Skeletal muscle tissue (tissue), 3 donors: ENCODE measurements at regions not wholly inside any gene's neighbourhood (a gene's known extent, or its start where the extent isn't known, plus 50 kb on each side); places are given as distances from the start of the nearest gene placed in this dataset.

ENCODE experiments used
- H3K27ac ChIP-seq: one replicate; pipeline ENCODE4 v1.7.0; 2013; ENCODE audit warnings: mild to moderate bottlenecking, low read depth, low read length, inconsistent platforms
- H3K27me3 ChIP-seq, 3 donors: one replicate each; pipeline ENCODE4 v1.7.0; 2013; ENCODE audit warnings: low read length in 3 of 3; ENCODE audit not compliant: control insufficient read depth in 3 of 3, insufficient read depth in 3 of 3
- H3K36me3 ChIP-seq, 3 donors: one replicate each; pipeline ENCODE4 v1.7.0; 2013; ENCODE audit warnings: low read length in 3 of 3; ENCODE audit not compliant: control insufficient read depth in 3 of 3, insufficient read depth in 3 of 3
- H3K4me1 ChIP-seq, 3 donors: one replicate each; pipeline ENCODE4 v1.7.0; 2013; ENCODE audit warnings: low read length in 3 of 3, mild to moderate bottlenecking in 3 of 3; ENCODE audit not compliant: control insufficient read depth in 3 of 3, insufficient read depth in 3 of 3
- H3K4me3 ChIP-seq, 3 donors: one replicate each; pipeline ENCODE4 v1.7.0; 2013; ENCODE audit warnings: low read length in 3 of 3
- H3K9ac ChIP-seq, 3 donors: one replicate each; pipeline ENCODE4 v1.7.0; 2013; ENCODE audit warnings: low read length in 3 of 3, mild to moderate bottlenecking in 3 of 3, moderate library complexity in 2 of 3, low read depth in 1 of 3
- H3K9me3 ChIP-seq, 3 donors: one replicate each; pipeline ENCODE4 v1.7.0; 2013; ENCODE audit warnings: low read length in 3 of 3; ENCODE audit not compliant: control insufficient read depth in 3 of 3
- donor health status: Osteomylitis.

- no peak overlapping the region for H3K4me3 ChIP-seq
- H3K4me1 ChIP-seq, result no peaks in the 10 kb centered on the region
- no peaks in the 10 kb centered on the region for H3K27me3 ChIP-seq
- no peaks in the 10 kb centered on the region for H3K9me3 ChIP-seq
- H3K27ac ChIP-seq, result no peak overlapping the region
- no peaks in the 10 kb centered on the region for H3K36me3 ChIP-seq
- no peak overlapping the region for H3K9ac ChIP-seq
These were observed 1076.4 kb downstream of the HACE1 start for GRCh38 chr6:103783329-103783728.

- H3K9ac ChIP-seq, result no peak overlapping the region
- H3K4me3 ChIP-seq, result no peak overlapping the region
- no peak overlapping the region for H3K27ac ChIP-seq
- no peaks in the 10 kb centered on the region for H3K4me1 ChIP-seq
- no peaks in the 10 kb centered on the region for H3K9me3 ChIP-seq
- H3K36me3 ChIP-seq, result no peaks in the 10 kb centered on the region
- H3K27me3 ChIP-seq, result no peaks in the 10 kb centered on the region
These were observed 1090.3 kb downstream of the HACE1 start for GRCh38 chr6:103769431-103769830.

- Histone ChIP-seq H3K36me3 (no peaks in the 10 kb centered on the region), H3K27ac (no peak overlapping the region), H3K4me3 (no peak overlapping the region), H3K27me3 (no peaks in the 10 kb centered on the region), H3K9ac (no peak overlapping the region), H3K4me1 (no peaks in the 10 kb centered on the region), H3K9me3 (no peaks in the 10 kb centered on the region)
These were observed 1109.1 kb downstream of the HACE1 start for GRCh38 chr6:103750603-103751002.

- no peaks in the 10 kb centered on the region for H3K9me3 ChIP-seq
- H3K4me1 ChIP-seq, result no peaks in the 10 kb centered on the region
- no peak overlapping the region for H3K4me3 ChIP-seq
- H3K36me3 ChIP-seq, result no peaks in the 10 kb centered on the region
- H3K27ac ChIP-seq, result no peak overlapping the region
- no peaks in the 10 kb centered on the region for H3K27me3 ChIP-seq
- no peak overlapping the region for H3K9ac ChIP-seq
These were observed 1125.7 kb downstream of the HACE1 start for GRCh38 chr6:103734016-103734415.

- Histone ChIP-seq H3K9me3 (no peaks in the 10 kb centered on the region), H3K4me1 (no peaks in the 10 kb centered on the region), H3K36me3 (no peaks in the 10 kb centered on the region), H3K9ac (no peak overlapping the region), H3K27me3 (no peaks in the 10 kb centered on the region), H3K4me3 (no peak overlapping the region), H3K27ac (no peak overlapping the region)
These were observed 1130.1 kb downstream of the HACE1 start for GRCh38 chr6:103729658-103730057.

GRCh38 chr6:103723438-103724322, 1136.0 kb downstream of the HACE1 start:
- H3K27ac ChIP-seq, result no peak overlapping the region
- no peak overlapping the region for H3K4me3 ChIP-seq
- H3K36me3 ChIP-seq, result no peaks in the 10 kb centered on the region

GRCh38 chr6:103722683-103723082, 1137.0 kb downstream of the HACE1 start:
- Histone ChIP-seq H3K27ac (no peak overlapping the region), H3K9me3 (no peaks in the 10 kb centered on the region), H3K4me1 (no peaks in the 10 kb centered on the region), H3K4me3 (no peak overlapping the region), H3K36me3 (no peaks in the 10 kb centered on the region), H3K9ac (no peak overlapping the region), H3K27me3 (no peaks in the 10 kb centered on the region)

More at GRCh38 chr6:103723438-103724322, 1136.0 kb downstream of the HACE1 start:
- no peaks in the 10 kb centered on the region for H3K27me3 ChIP-seq
- H3K9me3 ChIP-seq, result no peaks in the 10 kb centered on the region
- H3K4me1 ChIP-seq, result no peaks in the 10 kb centered on the region
- H3K9ac ChIP-seq, result no peak overlapping the region

GRCh38 chr6:103721923-103722322, 1137.8 kb downstream of the HACE1 start:
- Histone ChIP-seq H3K4me3 (no peak overlapping the region), H3K27ac (no peak overlapping the region), H3K4me1 (no peaks in the 10 kb centered on the region), H3K9ac (no peak overlapping the region), H3K27me3 (no peaks in the 10 kb centered on the region), H3K36me3 (no peaks in the 10 kb centered on the region), H3K9me3 (no peaks in the 10 kb centered on the region)

GRCh38 chr6:103720393-103720792, 1139.3 kb downstream of the HACE1 start:
- Histone ChIP-seq H3K27me3 (no peaks in the 10 kb centered on the region), H3K36me3 (no peaks in the 10 kb centered on the region), H3K27ac (no peak overlapping the region), H3K4me3 (no peak overlapping the region), H3K9ac (no peak overlapping the region), H3K4me1 (no peaks in the 10 kb centered on the region), H3K9me3 (no peaks in the 10 kb centered on the region)

GRCh38 chr6:103719545-103719944, 1140.2 kb downstream of the HACE1 start:
- no peaks in the 10 kb centered on the region for H3K4me1 ChIP-seq
- H3K9me3 ChIP-seq, result no peaks in the 10 kb centered on the region
- no peak overlapping the region for H3K9ac ChIP-seq
- no peaks in the 10 kb centered on the region for H3K27me3 ChIP-seq
- H3K27ac ChIP-seq, result no peak overlapping the region
- no peaks in the 10 kb centered on the region for H3K36me3 ChIP-seq
- H3K4me3 ChIP-seq, result no peak overlapping the region
